ENCODE measurements at regions not wholly inside any gene's neighbourhood (a gene's known extent, or its start where the extent isn't known, plus 50 kb on each side); places are given as distances from the start of the nearest gene placed in this dataset.

- Mint-ChIP-seq H3K9me3 (no peaks in the 10 kb centered on the region), H3K27ac (no peak overlapping the region), H3K4me3 (no peak overlapping the region), H3K36me3 (no peaks in the 10 kb centered on the region), H3K4me1 (no peaks in the 10 kb centered on the region), H3K27me3 (peaks cover 23 to 38% of the 10 kb centered on the region in 2 donors)
- no peak for ATAC-seq (replicated peaks in 1 of 4)
- no peak for DNase-seq
- Histone ChIP-seq H3K4me3 (ENCODE audit: control insufficient read depth in 1 of 2, extremely low read depth in 1 of 2, low read length in 1 of 2) (no peak overlapping the region), H3K9me3 (no peaks in the 10 kb centered on the region), H3K4me1 (ENCODE audit: control insufficient read depth in 1 of 2, extremely low read depth in 1 of 2, insufficient read depth in 2 of 2, low read length in 2 of 2) (no peaks in the 10 kb centered on the region), H3K36me3 (ENCODE audit: control insufficient read depth in 2 of 2, extremely low read depth in 1 of 2, insufficient read depth in 1 of 2, low read length in 1 of 2) (no peaks in the 10 kb centered on the region), H3K27me3 (replicated peaks in 1 of 2; ENCODE audit: control insufficient read depth in 2 of 2, extremely low read depth in 1 of 2, insufficient read depth in 2 of 2, low read length in 1 of 2) (peaks cover 0 to 5% of the 10 kb centered on the region in 2 experiments), H3K27ac (ENCODE audit: low read length) (no peak overlapping the region)
- ChIA-PET CTCF (interaction anchor here in 1 of 2 donors (0.6 to 1.0 kb wide), 2 partner anchors 42 to 53 kb away, joined by 3 read pairs; no protein-coding TSS in a partner anchor), POLR2A (interaction anchor here in 1 of 2 donors (0.6 kb wide), 1 partner anchor 1161 kb away, joined by 3 read pairs; no protein-coding TSS in a partner anchor)
These were observed 76.5 kb upstream of the TSPAN2 start for GRCh38 chr1:115165776-115166175.

- ChIA-PET POLR2A (interaction anchor here in 1 of 2 donors (0.6 kb wide), 1 partner anchor 1161 kb away, joined by 3 read pairs; no protein-coding TSS in a partner anchor), CTCF (interaction anchor here in 1 of 2 donors (0.6 to 1.0 kb wide), 2 partner anchors 43 to 53 kb away, joined by 3 read pairs; no protein-coding TSS in a partner anchor)
- no peak overlapping the region for H3K27ac ChIP-seq (ENCODE audit: low read length)
- no peaks in the 10 kb centered on the region for H3K9me3 Mint-ChIP-seq
- H3K4me3 ChIP-seq (ENCODE audit: control insufficient read depth in 1 of 2, extremely low read depth in 1 of 2, low read length in 1 of 2) = no peak overlapping the region
- H3K4me3 Mint-ChIP-seq = no peak overlapping the region
- WGBS (ENCODE audit: insufficient coverage) = 86% methylated on average over 3 of the region's 6 CpGs
- DNase-seq (no peak), ATAC-seq (replicated peaks in 1 of 4) (no peak)
- H3K27me3 ChIP-seq (replicated peaks in 1 of 2; ENCODE audit: control insufficient read depth in 2 of 2, extremely low read depth in 1 of 2, insufficient read depth in 2 of 2, low read length in 1 of 2) = peaks cover 0 to 4% of the 10 kb centered on the region in 2 experiments
- no peaks in the 10 kb centered on the region for H3K9me3 ChIP-seq
- H3K27ac Mint-ChIP-seq = no peak overlapping the region
- H3K4me1 Mint-ChIP-seq = no peaks in the 10 kb centered on the region
- no peaks in the 10 kb centered on the region for H3K36me3 Mint-ChIP-seq
- no peaks in the 10 kb centered on the region for H3K4me1 ChIP-seq (ENCODE audit: control insufficient read depth in 1 of 2, extremely low read depth in 1 of 2, insufficient read depth in 2 of 2, low read length in 2 of 2)
- H3K36me3 ChIP-seq (ENCODE audit: control insufficient read depth in 2 of 2, extremely low read depth in 1 of 2, insufficient read depth in 1 of 2, low read length in 1 of 2) = no peaks in the 10 kb centered on the region
- peaks cover 23 to 33% of the 10 kb centered on the region in 2 donors for H3K27me3 Mint-ChIP-seq
These were observed 75.8 kb upstream of the TSPAN2 start for GRCh38 chr1:115164940-115165705.

- no CpG with 5 or more reads among the region's 1 CpG for WGBS (ENCODE audit: insufficient coverage)
- H3K9me3 Mint-ChIP-seq = no peaks in the 10 kb centered on the region
- ATAC-seq (replicated peaks in 1 of 4) = no peak
- no peak for DNase-seq
- H3K4me1 ChIP-seq (ENCODE audit: control insufficient read depth in 1 of 2, extremely low read depth in 1 of 2, insufficient read depth in 2 of 2, low read length in 2 of 2) = no peaks in the 10 kb centered on the region
- peaks cover 0 to 4% of the 10 kb centered on the region in 2 experiments for H3K27me3 ChIP-seq (replicated peaks in 1 of 2; ENCODE audit: control insufficient read depth in 2 of 2, extremely low read depth in 1 of 2, insufficient read depth in 2 of 2, low read length in 1 of 2)
- no peak overlapping the region for H3K4me3 Mint-ChIP-seq
- H3K27me3 Mint-ChIP-seq = peaks cover 18 to 29% of the 10 kb centered on the region in 2 donors
- no peak overlapping the region for H3K27ac ChIP-seq (ENCODE audit: low read length)
- ChIA-PET POLR2A (no interaction called here), CTCF (no interaction called here)
- no peaks in the 10 kb centered on the region for H3K9me3 ChIP-seq
- no peaks in the 10 kb centered on the region for H3K36me3 ChIP-seq (ENCODE audit: control insufficient read depth in 2 of 2, extremely low read depth in 1 of 2, insufficient read depth in 1 of 2, low read length in 1 of 2)
- no peak overlapping the region for H3K27ac Mint-ChIP-seq
- H3K4me3 ChIP-seq (ENCODE audit: control insufficient read depth in 1 of 2, extremely low read depth in 1 of 2, low read length in 1 of 2) = no peak overlapping the region
- no peaks in the 10 kb centered on the region for H3K36me3 Mint-ChIP-seq
- H3K4me1 Mint-ChIP-seq = no peaks in the 10 kb centered on the region
These were observed 75.2 kb upstream of the TSPAN2 start for GRCh38 chr1:115164484-115164883.

- no peaks in the 10 kb centered on the region for H3K4me1 ChIP-seq (ENCODE audit: control insufficient read depth in 1 of 2, extremely low read depth in 1 of 2, insufficient read depth in 2 of 2, low read length in 2 of 2)
- peaks cover 0 to 4% of the 10 kb centered on the region in 2 experiments for H3K27me3 ChIP-seq (replicated peaks in 1 of 2; ENCODE audit: control insufficient read depth in 2 of 2, extremely low read depth in 1 of 2, insufficient read depth in 2 of 2, low read length in 1 of 2)
- no peaks in the 10 kb centered on the region for H3K36me3 ChIP-seq (ENCODE audit: control insufficient read depth in 2 of 2, extremely low read depth in 1 of 2, insufficient read depth in 1 of 2, low read length in 1 of 2)
- Mint-ChIP-seq H3K36me3 (no peaks in the 10 kb centered on the region), H3K4me3 (no peak overlapping the region), H3K4me1 (no peaks in the 10 kb centered on the region), H3K27me3 (peaks cover 11 to 15% of the 10 kb centered on the region in 2 donors), H3K9me3 (no peaks in the 10 kb centered on the region), H3K27ac (no peak overlapping the region)
- DNase-seq = no peak
- no peak for ATAC-seq (replicated peaks in 1 of 4)
- H3K27ac ChIP-seq (ENCODE audit: low read length) = no peak overlapping the region
- no peaks in the 10 kb centered on the region for H3K9me3 ChIP-seq
- ChIA-PET CTCF (no interaction called here), POLR2A (no interaction called here)
- no peak overlapping the region for H3K4me3 ChIP-seq (ENCODE audit: control insufficient read depth in 1 of 2, extremely low read depth in 1 of 2, low read length in 1 of 2)
These were observed 71.4 kb upstream of the TSPAN2 start for GRCh38 chr1:115160728-115161127.

GRCh38 chr1:115159958-115160357 is 70.7 kb upstream of the TSPAN2 start:
- H3K36me3 ChIP-seq (ENCODE audit: control insufficient read depth in 2 of 2, extremely low read depth in 1 of 2, insufficient read depth in 1 of 2, low read length in 1 of 2) = no peaks in the 10 kb centered on the region
- ATAC-seq (replicated peaks in 1 of 4) = no peak
- Mint-ChIP-seq H3K9me3 (no peaks in the 10 kb centered on the region), H3K36me3 (no peaks in the 10 kb centered on the region), H3K27ac (no peak overlapping the region), H3K27me3 (peaks cover 9 to 13% of the 10 kb centered on the region in 2 donors), H3K4me3 (no peak overlapping the region), H3K4me1 (no peaks in the 10 kb centered on the region)
- no peak overlapping the region for H3K4me3 ChIP-seq (ENCODE audit: control insufficient read depth in 1 of 2, extremely low read depth in 1 of 2, low read length in 1 of 2)
- ChIA-PET POLR2A (no interaction called here), CTCF (no interaction called here)
- no peak overlapping the region for H3K27ac ChIP-seq (ENCODE audit: low read length)
- H3K9me3 ChIP-seq = no peaks in the 10 kb centered on the region
- no peaks in the 10 kb centered on the region for H3K4me1 ChIP-seq (ENCODE audit: control insufficient read depth in 1 of 2, extremely low read depth in 1 of 2, insufficient read depth in 2 of 2, low read length in 2 of 2)
- no peak for DNase-seq
- peaks cover 0 to 4% of the 10 kb centered on the region in 2 experiments for H3K27me3 ChIP-seq (replicated peaks in 1 of 2; ENCODE audit: control insufficient read depth in 2 of 2, extremely low read depth in 1 of 2, insufficient read depth in 2 of 2, low read length in 1 of 2)

GRCh38 chr1:115158181-115158580 is 68.9 kb upstream of the TSPAN2 start:
- H3K27ac Mint-ChIP-seq = no peak overlapping the region
- H3K9me3 ChIP-seq = no peaks in the 10 kb centered on the region
- no peaks in the 10 kb centered on the region for H3K36me3 Mint-ChIP-seq
- H3K4me1 ChIP-seq (ENCODE audit: control insufficient read depth in 1 of 2, extremely low read depth in 1 of 2, insufficient read depth in 2 of 2, low read length in 2 of 2) = no peaks in the 10 kb centered on the region
- WGBS (ENCODE audit: insufficient coverage) = 100% methylated on average over 2 of the region's 2 CpGs
- H3K36me3 ChIP-seq (ENCODE audit: control insufficient read depth in 2 of 2, extremely low read depth in 1 of 2, insufficient read depth in 1 of 2, low read length in 1 of 2) = no peaks in the 10 kb centered on the region
- H3K27ac ChIP-seq (ENCODE audit: low read length) = no peak overlapping the region
- ATAC-seq (replicated peaks in 1 of 4) (no peak), DNase-seq (no peak)
- H3K9me3 Mint-ChIP-seq = no peaks in the 10 kb centered on the region
- H3K4me3 ChIP-seq (ENCODE audit: control insufficient read depth in 1 of 2, extremely low read depth in 1 of 2, low read length in 1 of 2) = no peak overlapping the region
- no peak overlapping the region for H3K4me3 Mint-ChIP-seq
- H3K4me1 Mint-ChIP-seq = no peaks in the 10 kb centered on the region
- ChIA-PET POLR2A (no interaction called here), CTCF (no interaction called here)
- peaks cover 5 to 7% of the 10 kb centered on the region in 2 donors for H3K27me3 Mint-ChIP-seq
- H3K27me3 ChIP-seq (replicated peaks in 1 of 2; ENCODE audit: control insufficient read depth in 2 of 2, extremely low read depth in 1 of 2, insufficient read depth in 2 of 2, low read length in 1 of 2) = peaks cover 0 to 4% of the 10 kb centered on the region in 2 experiments
